B cell (primary cell): ENCODE measurements at regions not wholly inside any gene's neighbourhood (a gene's known extent, or its start where the extent isn't known, plus 50 kb on each side); places are given as distances from the start of the nearest gene placed in this dataset.

Source experiments
- ATAC-seq: fragments of 200-7000 bp; cut with Tn5 transposase; one replicate; pipeline ENCODE4 v1.10.0; 2021; ENCODE audit warnings: low read depth, mild to moderate bottlenecking, moderate number of reproducible peaks, moderate library complexity
- CTCF ChIA-PET: fragments of 350-600 bp; sonication (Branson Sonifier 250); formaldehyde crosslinking; loops from one replicate; lab custom pipeline; 2021; ENCODE audit warnings: antibody characterized with exemption, inconsistent platforms; lab: Charles Lee
- POLR2A ChIA-PET: fragments of 350-600 bp; sonication (Branson Sonifier 250); formaldehyde crosslinking; loops from one replicate; lab custom pipeline; 2021; ENCODE audit warnings: antibody characterized with exemption; lab: Charles Lee
- DNase-seq: peaks from one replicate; pipeline ENCODE4 v3.0.0; 2013
- H2AFZ ChIP-seq: 2 replicates; pipeline ENCODE4 v1.6.1; 2012; ENCODE audit warnings: mild to moderate bottlenecking, low read depth, low read length; ENCODE audit not compliant: insufficient read depth, poor library complexity, severe bottlenecking
- H3K27ac ChIP-seq, 2 donors: 1 replicate in 1 of 2; 2 replicates in 1 of 2; pipeline ENCODE4 v1.5.1; 2012 to 2013; ENCODE audit warnings: low read length in 2 of 2, mild to moderate bottlenecking in 2 of 2, moderate library complexity in 1 of 2
- H3K27me3 ChIP-seq, 4 experiments: fragments of 200-600 bp in 1 of 4; sonication (generic) in 1 of 4; replicated peaks in 1 of 4; 1 replicate in 2 of 4; 2 replicates in 2 of 4; pipeline versions ENCODE4 v1.6.1 to v1.7.0; 2013 to 2016; ENCODE audit warnings: low read length in 3 of 4, mild to moderate bottlenecking in 2 of 4, mixed read lengths in 1 of 4, moderate library complexity in 1 of 4; ENCODE audit not compliant: insufficient read depth in 4 of 4, control insufficient read depth in 3 of 4; ENCODE audit errors: control extremely low read depth in 1 of 4
- H3K36me3 ChIP-seq, 2 experiments: replicated peaks in 1 of 2; 1 replicate in 1 of 2; 2 replicates in 1 of 2; pipeline versions ENCODE4 v1.6.1 to v1.7.1; 2013; ENCODE audit warnings: low read length in 1 of 2; ENCODE audit not compliant: insufficient read depth in 2 of 2, control insufficient read depth in 1 of 2; ENCODE audit errors: control extremely low read depth in 1 of 2, extremely low read depth in 1 of 2
- H3K4me1 ChIP-seq, 2 donors: fragments of 200-600 bp in 1 of 2; sonication (generic) in 1 of 2; 1 replicate in 1 of 2; 2 replicates in 1 of 2; pipeline versions ENCODE4 v1.5.1 to v1.6.1; 2013 to 2017; ENCODE audit warnings: low read length in 2 of 2; ENCODE audit not compliant: control insufficient read depth in 2 of 2, insufficient read depth in 2 of 2
- H3K4me2 ChIP-seq: replicated peaks from 2 replicates; pipeline ENCODE3; 2012; ENCODE audit warnings: mild to moderate bottlenecking, low read depth, low read length; ENCODE audit not compliant: poor library complexity, severe bottlenecking
- H3K4me3 ChIP-seq, 5 experiments: fragments of 200-600 bp in 1 of 5; sonication (generic) in 1 of 5; 1 replicate in 3 of 5; 2 replicates in 2 of 5; pipeline versions ENCODE4 v1.5.1 to v1.7.0; 2011 to 2016; ENCODE audit warnings: low read length in 4 of 5, mild to moderate bottlenecking in 4 of 5, low read depth in 2 of 5, control low read depth in 1 of 5, moderate library complexity in 1 of 5; ENCODE audit not compliant: insufficient read depth in 1 of 5; ENCODE audit errors: control extremely low read depth in 1 of 5, extremely low read depth in 1 of 5
- H3K79me2 ChIP-seq: fragments of 200-600 bp; sonication (generic); one replicate; pipeline ENCODE4 v1.6.0; 2016; ENCODE audit warnings: low read length; ENCODE audit not compliant: control insufficient read depth, insufficient read depth
- H3K9ac ChIP-seq: fragments of 200-600 bp; sonication (generic); 2 replicates; pipeline ENCODE4 v1.6.1; 2017; ENCODE audit warnings: mild to moderate bottlenecking, low read length, moderate library complexity
- H3K9me3 ChIP-seq, 3 donors: one replicate each; pipeline versions ENCODE4 v1.6.1 to v1.7.1; 2013; ENCODE audit warnings: low read length in 2 of 3; ENCODE audit not compliant: control insufficient read depth in 2 of 3, insufficient read depth in 1 of 3; ENCODE audit errors: control extremely low read depth in 1 of 3
- H4K20me1 ChIP-seq: 2 replicates; pipeline ENCODE4 v1.6.0; 2012; ENCODE audit warnings: mild to moderate bottlenecking, low read length; ENCODE audit not compliant: insufficient read depth, control insufficient read depth, poor library complexity, severe bottlenecking
- H3K27ac Mint-ChIP-seq: one replicate; pipeline ENCODE4 v1.8.0; 2021; ENCODE audit warnings: mixed read lengths
- H3K27me3 Mint-ChIP-seq: one replicate; pipeline ENCODE4 v1.8.0; 2021; ENCODE audit warnings: mixed read lengths
- H3K4me1 Mint-ChIP-seq: one replicate; pipeline ENCODE4 v1.8.0; 2021; ENCODE audit warnings: mixed read lengths
- H3K4me3 Mint-ChIP-seq: one replicate; pipeline ENCODE4 v1.8.0; 2021; ENCODE audit warnings: mixed read lengths
- H3K9me3 Mint-ChIP-seq: one replicate; pipeline ENCODE4 v1.8.0; 2022; ENCODE audit warnings: mixed read lengths; ENCODE audit not compliant: insufficient read depth
- CTCF ChIP-seq: fragments of 200-600 bp; IDR thresholded peaks from one replicate; pipeline ENCODE4 v1.8.0; 2022; ENCODE audit warnings: antibody characterized with exemption, mild to moderate bottlenecking
- EZH2 ChIP-seq: IDR thresholded peaks from 2 replicates; pipeline ENCODE4 v1.6.1; 2012; ENCODE audit warnings: borderline replicate concordance, low read depth, mild to moderate bottlenecking, moderate library complexity, low read length; ENCODE audit not compliant: insufficient read depth, poor library complexity, severe bottlenecking
- WGBS: methylation state at CpG from one replicate; pipeline ENCODE4 v1.1.5; 2013; ENCODE audit warnings: missing lambda C conversion rate; ENCODE audit not compliant: insufficient coverage; 5-methylcytosine and 5-hydroxymethylcytosine counted together
- intact Hi-C: fragments of 100-400 bp; cut with micrococcal nuclease; formaldehyde crosslinking; loops from one replicate; pipeline ENCODE4 v1.10.0; 2022

GRCh38 chr7:124460555-124460954 is 305.0 kb downstream of the GPR37 start:
- TF ChIP-seq CTCF, result no peak
- no peak for TF ChIP-seq EZH2
- no peaks in the 10 kb centered on the region for H3K9me3 Mint-ChIP-seq
- Histone ChIP-seq H3K9me3 (no peaks in the 10 kb centered on the region), H3K4me3 (no peak overlapping the region), H3K27me3 (no peaks in the 10 kb centered on the region), H3K9ac (no peak overlapping the region), H3K4me2 (no peak overlapping the region), H4K20me1 (no peaks in the 10 kb centered on the region), H3K79me2 (no peaks in the 10 kb centered on the region), H2AFZ (no peak overlapping the region), H3K36me3 (no peaks in the 10 kb centered on the region), H3K4me1 (no peaks in the 10 kb centered on the region), H3K27ac (no peak overlapping the region)
- ChIA-PET POLR2A (no interaction called here), CTCF (no interaction called here)
- no peak overlapping the region for H3K4me3 Mint-ChIP-seq
- no CpG with 5 or more reads among the region's 2 CpGs for WGBS
- H3K27me3 Mint-ChIP-seq, result no peaks in the 10 kb centered on the region
- ATAC-seq, result no peak
- no peak overlapping the region for H3K27ac Mint-ChIP-seq
- no peak for DNase-seq
- intact Hi-C loops, result no loop called here
- no peaks in the 10 kb centered on the region for H3K4me1 Mint-ChIP-seq

- no peak overlapping the region for H3K27ac Mint-ChIP-seq
- Histone ChIP-seq H3K9ac (no peak overlapping the region), H3K9me3 (no peaks in the 10 kb centered on the region), H3K79me2 (no peaks in the 10 kb centered on the region), H4K20me1 (no peaks in the 10 kb centered on the region), H3K4me1 (no peaks in the 10 kb centered on the region), H3K4me2 (no peak overlapping the region), H3K27ac (no peak overlapping the region), H3K4me3 (no peak overlapping the region), H3K27me3 (no peaks in the 10 kb centered on the region), H2AFZ (no peak overlapping the region), H3K36me3 (no peaks in the 10 kb centered on the region)
- intact Hi-C loops, result no loop called here
- no peak for TF ChIP-seq CTCF
- TF ChIP-seq EZH2, result no peak
- no peaks in the 10 kb centered on the region for H3K9me3 Mint-ChIP-seq
- ChIA-PET POLR2A (no interaction called here), CTCF (no interaction called here)
- no peaks in the 10 kb centered on the region for H3K4me1 Mint-ChIP-seq
- no peak overlapping the region for H3K4me3 Mint-ChIP-seq
- WGBS, result 100% methylated on average over 1 of the region's 1 CpG
- DNase-seq, result no peak
- no peak for ATAC-seq
- no peaks in the 10 kb centered on the region for H3K27me3 Mint-ChIP-seq
Measured at GRCh38 chr7:124460056-124460450, 305.5 kb downstream of the GPR37 start.
